Loucy (cell line): ENCODE measurements at regions not wholly inside any gene's neighbourhood (a gene's known extent, or its start where the extent isn't known, plus 50 kb on each side); places are given as distances from the start of the nearest gene placed in this dataset.

Source experiments
- H2AFZ ChIP-seq: fragments of 200-600 bp; sonication (generic); 2 replicates; pipeline ENCODE4 v1.6.0; 2016; ENCODE audit warnings: antibody characterized with exemption, mild to moderate bottlenecking, low read length, moderate library complexity
- H3F3A ChIP-seq: fragments of 200-600 bp; 2 replicates; pipeline ENCODE4 v1.6.0; 2016; ENCODE audit warnings: antibody characterized with exemption, low read depth, mild to moderate bottlenecking
- H3K27me3 ChIP-seq: fragments of 200-600 bp; sonication (generic); 2 replicates; pipeline ENCODE4 v1.6.1; 2014; ENCODE audit warnings: low read length, mild to moderate bottlenecking; ENCODE audit not compliant: insufficient read depth, poor library complexity, severe bottlenecking
- H3K36me3 ChIP-seq: fragments of 200-600 bp; sonication (generic); 2 replicates; pipeline ENCODE4 v1.6.1; 2016; ENCODE audit warnings: low read length; ENCODE audit not compliant: insufficient read depth
- H3K4me1 ChIP-seq: fragments of 200-600 bp; sonication (generic); 2 replicates; pipeline ENCODE4 v1.5.1; 2014; ENCODE audit warnings: low read length, mild to moderate bottlenecking; ENCODE audit not compliant: insufficient read depth, poor library complexity, severe bottlenecking
- H3K4me2 ChIP-seq: fragments of 200-600 bp; sonication (generic); 2 replicates; pipeline ENCODE4 v1.6.0; 2014; ENCODE audit warnings: antibody characterized with exemption, low read length, low read depth, mild to moderate bottlenecking; ENCODE audit not compliant: poor library complexity, severe bottlenecking
- H3K4me3 ChIP-seq: fragments of 200-600 bp; sonication (generic); 2 replicates; pipeline ENCODE4 v1.5.1; 2014; ENCODE audit warnings: low read length, mild to moderate bottlenecking, mixed read lengths; ENCODE audit not compliant: poor library complexity, severe bottlenecking
- H3K79me2 ChIP-seq: fragments of 200-600 bp; sonication (generic); 2 replicates; pipeline ENCODE4 v1.6.1; 2014; ENCODE audit warnings: low read length; ENCODE audit not compliant: insufficient read depth
- H3K9ac ChIP-seq: fragments of 200-600 bp; sonication (generic); 2 replicates; pipeline ENCODE4 v1.6.0; 2014; ENCODE audit warnings: mild to moderate bottlenecking, low read depth, low read length, moderate library complexity; ENCODE audit not compliant: poor library complexity, severe bottlenecking
- H3K9me2 ChIP-seq: fragments of 200-600 bp; sonication (generic); replicated peaks from 2 replicates; pipeline ENCODE4 v1.6.1; 2016; ENCODE audit warnings: low read depth, low read length, mixed read lengths
- H3K9me3 ChIP-seq: fragments of 200-600 bp; sonication (generic); 2 replicates; pipeline ENCODE4 v1.6.1; 2014; ENCODE audit warnings: mild to moderate bottlenecking, antibody characterized with exemption, low read length, low read depth; ENCODE audit not compliant: insufficient read depth
- H4K20me1 ChIP-seq: fragments of 200-600 bp; sonication (generic); 2 replicates; pipeline ENCODE4 v1.6.0; 2014; ENCODE audit warnings: antibody characterized with exemption, low read length, mild to moderate bottlenecking; ENCODE audit not compliant: insufficient read depth, poor library complexity, severe bottlenecking
- EZH2phosphoT487 ChIP-seq: fragments of 200-600 bp; IDR thresholded peaks from 2 replicates; pipeline ENCODE4 v1.6.1; 2018; ENCODE audit warnings: antibody characterized with exemption, mild to moderate bottlenecking, moderate library complexity, borderline replicate concordance
- TF ChIP-seq, protein P1 (sequence below): fragments of 200-600 bp; sonication (generic); conservative IDR thresholded peaks from 2 replicates; pipeline ENCODE4 v1.5.1; 2014; ENCODE audit warnings: mild to moderate bottlenecking, antibody characterized with exemption, low read length

DNA sequence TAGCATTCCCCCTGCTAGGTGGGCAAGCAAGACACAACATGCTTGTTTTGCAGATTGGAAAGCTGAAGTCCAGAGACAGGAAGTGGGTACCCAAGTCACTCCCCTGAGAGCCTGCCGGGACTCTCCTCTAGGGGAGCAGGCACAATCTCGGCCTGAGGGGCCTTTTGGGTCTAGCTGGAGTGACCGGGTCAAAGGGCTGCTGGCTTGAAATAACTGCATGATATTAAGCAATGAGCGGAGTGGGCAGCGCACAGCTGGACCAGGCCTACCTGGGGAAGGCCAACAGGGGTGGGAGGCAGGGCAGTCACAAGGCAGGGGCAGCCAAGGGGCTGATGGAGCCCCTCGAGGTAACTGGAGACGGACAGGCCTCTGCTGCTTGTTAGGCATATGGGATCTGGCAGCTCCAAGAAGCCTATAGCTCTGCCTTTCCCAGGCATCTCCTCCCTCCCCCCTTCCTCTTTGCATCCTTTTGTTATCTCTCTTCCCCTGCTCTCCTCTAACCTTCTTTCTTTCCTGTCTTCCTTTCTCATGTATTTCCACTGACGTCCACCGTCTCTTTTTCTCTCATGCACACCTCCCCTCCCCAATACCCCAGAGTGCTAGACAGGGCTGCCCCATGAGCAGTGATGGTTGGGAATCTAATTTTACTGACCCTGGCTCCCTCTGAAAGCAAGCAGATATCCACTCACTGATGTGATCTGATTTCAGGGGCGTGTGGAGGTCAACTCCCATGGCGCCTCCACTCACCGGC is 237.5 kb downstream of the LOXHD1 start:
- Histone ChIP-seq H3K4me2 (no peak overlapping the region), H3K4me1 (peaks cover 10% of the 10 kb centered on the region), H3K4me3 (no peak overlapping the region), H3K9ac (no peak overlapping the region), H3K79me2 (no peaks in the 10 kb centered on the region), H3K36me3 (no peaks in the 10 kb centered on the region), H3K27me3 (no peaks in the 10 kb centered on the region), H3K9me3 (no peaks in the 10 kb centered on the region), H2AFZ (no peak overlapping the region), H3F3A (no peaks in the 10 kb centered on the region), H3K9me2 (no peaks in the 10 kb centered on the region), H4K20me1 (no peaks in the 10 kb centered on the region)
- TF ChIP-seq EZH2phosphoT487 = no peak
- TF ChIP-seq, protein P1, sequence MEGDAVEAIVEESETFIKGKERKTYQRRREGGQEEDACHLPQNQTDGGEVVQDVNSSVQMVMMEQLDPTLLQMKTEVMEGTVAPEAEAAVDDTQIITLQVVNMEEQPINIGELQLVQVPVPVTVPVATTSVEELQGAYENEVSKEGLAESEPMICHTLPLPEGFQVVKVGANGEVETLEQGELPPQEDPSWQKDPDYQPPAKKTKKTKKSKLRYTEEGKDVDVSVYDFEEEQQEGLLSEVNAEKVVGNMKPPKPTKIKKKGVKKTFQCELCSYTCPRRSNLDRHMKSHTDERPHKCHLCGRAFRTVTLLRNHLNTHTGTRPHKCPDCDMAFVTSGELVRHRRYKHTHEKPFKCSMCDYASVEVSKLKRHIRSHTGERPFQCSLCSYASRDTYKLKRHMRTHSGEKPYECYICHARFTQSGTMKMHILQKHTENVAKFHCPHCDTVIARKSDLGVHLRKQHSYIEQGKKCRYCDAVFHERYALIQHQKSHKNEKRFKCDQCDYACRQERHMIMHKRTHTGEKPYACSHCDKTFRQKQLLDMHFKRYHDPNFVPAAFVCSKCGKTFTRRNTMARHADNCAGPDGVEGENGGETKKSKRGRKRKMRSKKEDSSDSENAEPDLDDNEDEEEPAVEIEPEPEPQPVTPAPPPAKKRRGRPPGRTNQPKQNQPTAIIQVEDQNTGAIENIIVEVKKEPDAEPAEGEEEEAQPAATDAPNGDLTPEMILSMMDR = no peak

DNA sequence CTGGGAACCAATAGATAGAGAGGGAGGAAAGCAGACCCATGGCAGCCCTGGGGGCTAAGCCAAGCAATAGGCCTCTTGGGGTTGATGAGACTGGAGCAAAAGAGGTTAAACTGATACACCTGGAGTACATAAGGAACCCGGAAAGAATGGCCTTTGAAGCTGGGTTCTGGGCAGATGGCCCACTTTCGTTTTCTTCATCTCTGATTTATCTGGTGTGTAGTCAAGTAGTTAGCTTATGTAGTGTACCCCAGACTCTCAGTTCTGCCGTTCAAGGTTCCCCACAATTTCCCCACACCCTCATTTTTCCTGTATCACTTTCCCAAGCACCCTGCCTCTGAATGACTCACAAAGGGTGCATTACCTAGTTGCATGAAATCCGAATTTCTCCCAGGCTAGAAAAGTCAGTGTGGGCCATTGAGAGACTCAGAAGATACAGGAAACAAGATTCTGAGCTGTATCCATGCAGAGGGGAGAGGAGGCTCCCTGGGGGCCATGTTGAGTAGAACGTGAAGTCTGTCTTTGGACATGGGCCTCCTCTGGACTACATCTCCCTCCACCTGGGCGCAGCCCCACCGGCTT is 235.0 kb downstream of the LOXHD1 start:
- H4K20me1 ChIP-seq = no peaks in the 10 kb centered on the region

DNA sequence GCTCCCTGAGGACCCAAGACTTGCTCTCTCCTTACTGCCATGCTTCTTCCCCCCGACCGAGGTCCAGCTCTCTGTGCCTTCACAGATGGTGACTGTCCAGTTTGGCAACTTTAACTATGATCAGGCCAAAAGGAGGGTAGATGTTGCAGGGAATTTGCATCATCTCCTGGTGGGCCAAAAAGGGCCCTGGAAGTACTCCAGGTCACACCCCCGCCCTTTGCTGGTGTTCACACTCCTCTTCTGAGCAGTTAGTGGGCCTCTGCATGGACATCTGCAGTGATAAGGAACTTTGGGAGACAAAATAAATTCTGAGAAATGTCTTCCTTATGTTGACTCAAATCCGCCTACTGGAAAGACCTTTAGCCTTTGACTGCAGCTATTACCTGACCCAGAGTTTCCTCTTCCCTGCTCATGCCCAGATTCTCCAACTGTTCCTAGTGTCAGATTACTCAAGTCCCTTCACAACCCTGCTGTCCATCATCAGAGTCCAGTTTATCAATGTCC is 234.4 kb downstream of the LOXHD1 start:
- H3K4me2 ChIP-seq = no peak overlapping the region
- H3F3A ChIP-seq = no peaks in the 10 kb centered on the region
- H2AFZ ChIP-seq = no peak overlapping the region
- H3K9ac ChIP-seq = no peak overlapping the region
- TF ChIP-seq EZH2phosphoT487 = no peak
- TF ChIP-seq, protein P1 = no peak
- no peaks in the 10 kb centered on the region for H3K79me2 ChIP-seq
- no peaks in the 10 kb centered on the region for H3K9me2 ChIP-seq
- H3K27me3 ChIP-seq = no peaks in the 10 kb centered on the region
- no peak overlapping the region for H3K4me3 ChIP-seq
- no peaks in the 10 kb centered on the region for H4K20me1 ChIP-seq
- peaks cover 10% of the 10 kb centered on the region for H3K4me1 ChIP-seq
- no peaks in the 10 kb centered on the region for H3K9me3 ChIP-seq
- no peaks in the 10 kb centered on the region for H3K36me3 ChIP-seq

More for the DNA sequence above, 235.0 kb downstream of the LOXHD1 start:
- Histone ChIP-seq H3K79me2 (no peaks in the 10 kb centered on the region), H3K9me2 (no peaks in the 10 kb centered on the region), H3K4me3 (no peak overlapping the region), H3K36me3 (no peaks in the 10 kb centered on the region), H3K4me2 (no peak overlapping the region), H3F3A (no peaks in the 10 kb centered on the region), H2AFZ (no peak overlapping the region), H3K9ac (no peak overlapping the region), H3K4me1 (peaks cover 10% of the 10 kb centered on the region), H3K9me3 (no peaks in the 10 kb centered on the region), H3K27me3 (no peaks in the 10 kb centered on the region)
- TF ChIP-seq, protein P1 = no peak
- no peak for TF ChIP-seq EZH2phosphoT487
